NOMO-1 treated with DMSO at 0.1 percent for 48 hours (cell line): ENCODE measurements at regions not wholly inside any gene's neighbourhood (a gene's known extent, or its start where the extent isn't known, plus 50 kb on each side); places are given as distances from the start of the nearest gene placed in this dataset.

Source experiments
- DNase-seq: peaks from one replicate; lab custom pipeline; 2025; ENCODE audit not compliant: unreplicated experiment; lab: John Stamatoyannopoulos, UW

DNA sequence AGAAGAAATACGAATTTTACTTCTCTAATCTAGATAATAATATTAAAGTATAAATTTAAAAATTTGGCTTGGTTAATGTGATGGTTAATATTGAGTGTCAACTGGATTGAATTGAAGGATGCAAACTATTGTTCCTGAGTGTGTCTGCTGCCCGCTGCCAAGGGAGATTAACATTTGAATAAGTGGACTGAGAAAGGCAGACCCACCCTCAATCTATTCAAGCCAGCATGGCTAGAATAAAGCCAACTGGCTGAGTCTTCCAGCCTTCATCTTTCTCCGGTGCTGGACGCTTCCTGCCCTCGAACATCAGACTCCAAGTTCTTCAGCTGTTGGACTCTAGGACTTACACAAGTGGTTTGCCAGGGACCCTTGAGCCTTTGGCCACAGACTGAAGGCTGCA lies 152.7 kb downstream of the TBXT start:
- no peak for DNase-seq

DNA sequence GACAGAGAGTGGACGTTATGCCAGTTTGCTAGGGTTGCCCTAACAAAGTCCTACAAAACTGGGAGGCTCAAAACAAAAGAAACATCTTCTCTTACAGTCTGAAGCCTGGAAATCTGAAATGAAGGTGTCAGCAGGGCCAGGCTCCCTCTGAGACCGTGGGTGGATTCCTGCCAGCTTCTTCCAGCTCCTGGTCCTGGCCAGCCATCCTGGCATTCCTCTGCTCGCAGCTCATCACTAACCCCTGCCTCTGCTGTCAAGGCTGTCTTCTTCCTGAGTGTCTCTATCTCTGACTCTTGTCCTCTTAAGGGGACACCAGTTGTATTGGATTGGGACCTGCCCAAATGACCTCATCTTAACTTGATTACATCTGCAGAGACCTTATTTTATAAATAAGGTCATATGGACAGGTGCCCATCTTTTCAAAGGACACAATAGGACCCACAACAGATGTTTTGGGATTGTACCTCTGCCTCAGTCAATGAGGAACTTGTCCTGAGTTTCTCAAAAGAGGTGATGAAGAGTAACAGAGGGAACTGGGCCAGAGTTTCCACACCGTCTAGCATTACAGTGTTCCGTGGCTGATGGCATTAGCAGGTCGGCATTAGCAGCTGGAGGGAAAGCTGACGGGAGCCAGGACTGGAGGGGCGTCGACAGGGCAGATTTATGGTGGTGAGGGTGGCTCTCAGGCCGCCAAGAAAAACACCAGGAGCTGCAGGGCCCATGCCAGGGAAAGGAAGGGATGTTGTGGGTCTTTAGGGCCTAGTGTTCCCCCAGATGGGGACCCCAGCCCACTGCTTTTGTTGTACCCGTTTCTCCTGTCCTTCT lies 157.3 kb downstream of the TBXT start:
- no peak for DNase-seq

DNA sequence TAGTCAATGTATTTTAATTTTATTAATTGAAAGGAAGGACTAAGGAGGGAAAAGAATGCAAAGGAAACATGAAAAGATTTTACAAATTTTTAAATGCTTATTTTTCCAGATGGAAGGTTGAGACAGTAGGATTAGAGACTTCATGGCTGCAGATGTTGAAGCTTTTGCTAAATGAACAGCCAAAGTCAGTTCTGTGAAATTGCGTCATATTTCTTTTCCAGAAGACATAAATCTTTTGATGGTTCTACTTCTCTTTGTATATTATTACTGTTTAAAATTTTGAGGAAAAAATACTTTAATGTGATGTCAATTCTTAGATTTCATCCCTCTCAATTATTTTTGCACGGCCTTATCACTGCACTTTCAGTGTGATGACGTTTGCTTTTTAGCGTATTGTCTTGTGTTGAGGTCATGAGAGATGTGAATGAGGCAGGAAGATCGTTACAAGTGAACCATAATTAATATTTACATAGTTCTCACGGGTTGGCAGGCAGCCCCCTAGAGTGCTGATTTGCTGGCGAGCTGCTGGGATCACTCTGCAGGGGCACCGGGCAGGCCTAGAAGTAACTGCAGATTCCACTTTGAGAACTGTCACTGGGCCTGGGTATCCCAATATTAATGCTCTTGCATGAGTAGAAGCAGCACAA lies 158.1 kb downstream of the TBXT start:
- no peak for DNase-seq

DNA sequence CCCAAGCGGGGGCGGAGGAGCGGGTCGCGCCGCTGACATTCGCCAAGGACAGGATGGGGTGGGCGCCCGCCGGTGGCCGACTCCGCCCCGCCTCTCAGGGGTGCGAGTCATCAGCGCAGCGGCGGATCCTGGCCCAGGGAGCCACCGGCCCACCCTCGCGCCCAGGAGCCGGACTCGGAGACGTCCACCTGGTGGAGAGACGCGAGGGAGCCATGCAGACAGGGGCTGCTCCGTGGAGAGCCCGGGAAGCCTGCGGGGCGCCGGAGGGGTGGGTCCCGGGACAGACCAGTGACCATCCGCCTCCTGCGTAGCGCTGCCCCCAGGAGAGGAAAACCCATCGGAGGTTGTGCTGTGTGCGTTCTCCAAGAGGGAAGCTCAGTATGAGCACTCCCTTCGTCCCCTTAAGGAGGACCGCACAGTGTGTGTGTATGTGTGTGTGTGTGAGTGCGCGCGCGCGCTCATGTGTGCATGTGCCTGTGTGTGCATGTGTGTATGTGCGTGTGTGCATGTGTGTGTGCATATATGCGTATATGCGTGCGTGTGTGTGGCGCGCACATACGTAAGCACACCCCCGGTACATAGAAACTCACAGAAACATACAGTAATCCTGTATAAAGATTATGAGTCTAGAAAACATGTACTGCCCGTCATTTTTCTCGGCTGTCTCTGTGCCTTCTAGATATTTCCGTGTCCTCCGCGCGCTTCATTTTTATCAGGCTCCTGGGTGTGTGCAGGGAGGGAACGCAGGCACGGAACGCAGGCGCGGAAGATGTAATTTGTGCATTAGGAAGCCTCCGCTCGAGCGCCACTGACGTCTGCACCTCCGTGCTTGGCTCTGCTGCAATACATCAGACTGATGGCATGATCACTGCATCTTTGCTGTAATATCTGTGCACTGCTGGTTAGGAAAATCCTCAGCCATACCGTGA lies 158.9 kb downstream of the TBXT start:
- DNase-seq: no peak

DNA sequence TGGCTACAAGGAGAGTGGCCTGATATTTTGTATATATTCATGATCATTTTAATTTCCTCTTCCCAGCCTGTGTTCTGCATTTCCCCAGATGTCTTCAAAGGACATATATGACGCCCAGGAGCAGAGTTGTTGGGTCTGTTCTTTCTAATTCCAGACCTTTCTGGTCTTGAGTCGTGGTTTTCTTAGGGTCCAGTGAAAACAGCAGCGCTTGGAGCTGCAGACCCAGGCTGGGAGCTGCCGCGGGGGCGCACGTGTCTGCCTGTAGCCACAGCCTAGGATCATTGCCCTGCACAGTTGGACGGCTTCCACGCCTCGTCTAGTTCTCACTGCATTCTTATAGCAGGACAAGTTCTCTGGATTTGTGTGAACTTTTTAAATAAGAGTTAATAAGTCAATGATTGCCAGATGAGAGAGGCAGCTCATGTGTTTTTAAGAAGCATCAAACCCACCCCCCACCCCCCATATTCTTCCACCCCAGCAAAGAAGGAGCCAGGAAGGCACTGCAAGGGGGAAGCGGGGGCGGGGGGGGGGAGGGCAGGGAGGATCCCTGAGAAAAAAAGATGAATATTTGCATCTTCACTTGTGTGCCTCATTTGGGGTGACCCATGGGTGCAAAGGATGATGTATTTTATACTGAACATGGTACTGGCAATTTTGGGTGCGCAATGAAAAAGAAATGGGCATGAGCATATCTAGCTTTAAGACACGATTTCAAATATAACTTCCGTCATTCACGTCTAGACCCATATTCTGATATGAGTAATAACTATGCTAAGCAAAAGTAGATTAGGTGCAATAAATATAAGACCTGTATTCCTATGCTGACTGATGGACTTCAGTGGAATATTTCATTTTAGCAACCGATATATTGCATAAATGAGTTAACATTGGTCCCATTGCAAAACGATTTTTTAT lies 160.0 kb downstream of the TBXT start:
- DNase-seq: no peak

DNA sequence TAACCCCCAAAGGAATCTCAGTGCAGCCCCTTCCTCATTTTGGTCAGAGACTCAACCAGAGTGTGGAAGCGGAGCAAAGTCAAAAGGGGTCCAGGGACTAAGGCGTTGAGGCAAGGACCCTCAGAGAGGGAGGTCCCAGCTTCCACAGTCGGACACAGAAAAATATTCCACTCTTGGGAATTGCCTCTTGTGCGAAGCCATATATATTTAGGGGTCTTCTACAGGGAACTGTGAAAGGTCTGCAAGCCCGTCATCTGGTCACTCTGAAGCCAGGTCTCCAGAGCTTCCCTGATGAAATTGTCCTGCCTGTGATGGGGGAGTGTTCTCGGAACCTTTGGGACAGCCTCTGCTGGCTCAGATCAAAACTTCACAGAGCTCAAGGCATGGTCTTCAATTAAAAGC lies 160.8 kb downstream of the TBXT start:
- no peak for DNase-seq

DNA sequence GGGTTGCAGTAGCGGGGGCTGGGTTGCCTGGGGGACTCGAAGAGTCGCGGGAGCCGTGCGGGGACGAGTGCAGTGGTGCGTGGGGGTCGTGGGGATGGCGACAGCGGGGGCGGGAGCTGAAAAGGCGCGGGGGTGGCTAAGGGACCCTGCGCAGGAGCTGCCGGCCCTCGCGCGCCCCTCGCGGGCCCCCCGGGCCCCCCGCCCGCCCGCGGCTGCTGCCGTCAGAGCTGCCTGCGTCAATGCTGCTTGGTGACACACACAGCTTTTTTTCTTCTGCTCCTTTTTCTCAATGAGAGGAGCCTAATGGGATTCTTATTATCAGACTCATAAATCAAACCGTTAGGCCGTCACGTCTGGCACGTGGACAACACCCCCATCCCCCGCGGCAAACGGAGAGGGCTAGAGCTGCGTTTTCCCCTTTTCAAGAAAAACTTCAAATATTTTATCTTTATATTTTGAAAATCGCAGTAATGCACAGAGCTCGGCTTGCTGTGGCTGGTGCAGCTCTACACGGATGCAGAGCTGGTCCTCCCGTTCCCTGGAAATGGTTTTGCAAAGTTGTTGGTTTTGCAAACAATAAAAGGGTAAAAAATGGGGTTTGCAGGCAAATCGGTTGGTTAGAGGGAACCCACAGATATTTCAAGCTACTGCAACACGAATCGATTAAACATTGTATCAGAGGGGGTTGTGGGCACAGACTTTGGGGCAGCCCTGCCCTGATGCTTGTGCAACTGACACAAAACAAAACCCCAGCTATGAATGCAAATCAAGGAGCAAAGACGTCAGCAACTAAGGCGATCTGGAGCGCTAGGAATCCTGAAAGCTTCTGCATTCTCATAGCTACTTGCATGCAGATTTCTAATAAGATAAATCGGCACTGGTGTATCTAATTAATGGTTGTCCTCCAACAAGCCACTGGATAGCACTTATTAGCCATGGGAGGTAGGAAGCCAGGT lies 161.4 kb downstream of the TBXT start:
- DNase-seq: no peak

DNA sequence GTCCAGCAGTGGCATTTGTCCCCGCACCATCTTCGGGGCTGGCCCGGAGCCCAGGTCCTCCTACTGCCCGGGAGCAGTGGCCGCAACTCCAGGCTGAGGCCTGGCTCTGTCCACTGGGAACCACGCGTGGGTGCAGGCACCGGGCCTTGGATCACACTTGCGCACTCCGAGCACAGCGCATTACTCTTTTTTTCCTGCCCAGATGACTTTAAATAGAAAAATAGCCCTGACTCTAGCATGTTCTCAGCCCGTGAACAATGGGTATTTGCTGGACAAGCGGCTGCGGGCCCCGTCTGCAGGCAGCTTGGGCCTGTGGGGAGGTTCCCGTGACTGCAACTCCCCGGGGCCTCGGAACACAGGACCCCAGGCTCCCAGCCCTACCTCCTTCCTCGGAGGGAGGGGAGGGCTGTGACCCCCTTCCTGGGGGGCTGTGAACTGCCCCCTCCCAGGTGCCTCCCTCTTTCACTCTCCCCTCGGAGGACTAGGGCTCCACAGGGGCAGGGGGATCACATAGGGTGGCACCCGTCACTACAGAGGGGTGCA lies 162.2 kb downstream of the TBXT start:
- DNase-seq: no peak

DNA sequence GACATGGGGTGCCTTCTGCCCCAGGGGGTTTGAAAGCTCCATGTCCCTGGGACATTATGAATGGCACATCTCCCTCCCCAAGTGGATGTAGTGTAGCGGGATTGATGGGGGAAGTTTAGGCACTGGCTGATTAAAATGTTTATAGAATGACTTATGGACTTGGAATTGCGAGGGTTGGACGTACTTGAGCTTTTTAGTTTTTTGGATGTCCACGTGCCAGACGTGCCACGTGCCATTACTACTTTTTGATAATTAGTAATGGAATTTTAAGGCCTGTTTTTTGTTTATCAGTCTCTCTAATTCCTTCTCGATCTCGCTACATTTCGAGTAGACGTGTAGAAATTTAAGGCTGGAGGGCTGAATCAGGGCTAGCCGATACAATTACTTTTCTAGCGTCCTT lies 162.8 kb downstream of the TBXT start:
- no peak for DNase-seq

DNA sequence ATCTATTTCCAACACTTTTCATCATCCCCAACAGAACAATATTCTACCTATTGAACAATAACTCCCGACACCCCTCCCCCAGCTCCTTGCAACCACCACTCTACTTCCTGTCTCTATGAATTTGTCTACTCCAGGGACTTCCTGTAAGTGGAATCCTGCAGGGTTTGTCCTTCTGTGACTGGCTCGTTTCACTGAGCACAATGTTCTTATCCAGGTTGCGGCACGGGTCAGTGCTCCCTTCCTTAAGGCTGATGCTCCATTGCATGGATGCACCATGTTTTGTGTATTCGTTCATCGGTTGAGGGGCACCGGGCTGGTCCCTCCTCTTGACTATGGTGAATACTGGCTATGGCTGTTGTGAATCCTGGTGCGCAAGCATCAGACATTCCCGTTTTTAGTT lies 163.2 kb downstream of the TBXT start:
- DNase-seq: no peak

DNA sequence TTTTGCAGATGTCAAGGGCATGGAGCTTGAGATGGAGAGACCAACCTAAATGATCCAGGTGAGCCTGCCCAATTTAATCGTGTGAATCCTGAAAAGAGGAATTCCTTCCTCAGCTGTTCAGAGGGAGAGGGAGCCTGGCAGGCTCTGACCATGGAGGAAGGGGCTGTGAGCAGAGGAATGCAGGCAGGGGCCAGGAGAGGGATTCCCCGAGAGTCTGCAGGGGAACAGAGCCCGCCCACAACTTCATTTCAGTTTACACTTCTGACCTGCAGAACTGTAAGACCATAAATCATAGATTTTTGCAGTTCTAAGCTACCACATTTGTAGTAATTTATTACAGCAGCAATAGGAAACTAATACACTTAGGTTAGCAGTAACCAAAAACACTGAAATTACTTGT lies 164.1 kb downstream of the TBXT start:
- DNase-seq: no peak

DNA sequence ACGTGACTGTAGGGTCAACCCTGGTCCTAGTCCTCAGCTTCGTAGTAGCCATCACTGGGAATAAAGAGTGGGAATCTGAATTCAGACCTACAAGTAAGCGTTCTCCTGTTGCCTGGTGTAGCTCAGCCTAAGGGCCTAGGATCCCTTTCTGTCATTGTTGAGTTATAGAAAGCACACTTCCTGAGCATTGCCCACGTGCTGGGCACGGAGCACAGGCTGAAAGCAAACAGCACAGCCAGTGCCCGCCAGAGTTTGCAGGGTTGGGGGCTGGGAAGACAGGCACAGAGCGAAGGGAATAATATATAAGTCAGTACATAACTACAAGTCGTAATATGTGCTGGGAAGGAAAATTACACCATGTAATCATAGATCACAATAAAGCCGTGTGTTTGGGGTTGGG lies 166.3 kb downstream of the TBXT start:
- no peak for DNase-seq

DNA sequence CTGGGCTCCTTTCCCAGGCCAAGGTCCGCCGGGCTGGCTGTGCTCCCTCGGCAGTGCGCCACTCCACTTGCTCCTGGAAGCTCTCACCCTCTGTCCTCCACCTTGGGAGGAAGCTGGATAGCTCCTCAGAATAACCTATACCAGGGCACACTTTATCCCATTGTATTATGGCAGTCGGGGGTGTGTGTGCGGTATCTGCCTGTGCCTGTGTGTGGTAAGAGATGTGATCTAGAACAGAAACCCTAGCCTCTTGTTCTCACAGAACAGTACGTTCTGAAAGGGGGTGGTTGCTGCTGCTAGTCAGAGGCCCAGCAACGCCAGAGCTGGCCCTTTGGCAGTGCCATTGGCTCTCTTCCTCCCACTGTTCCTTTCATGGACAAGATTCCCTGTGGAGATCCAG lies 168.4 kb downstream of the TBXT start:
- DNase-seq: no peak

DNA sequence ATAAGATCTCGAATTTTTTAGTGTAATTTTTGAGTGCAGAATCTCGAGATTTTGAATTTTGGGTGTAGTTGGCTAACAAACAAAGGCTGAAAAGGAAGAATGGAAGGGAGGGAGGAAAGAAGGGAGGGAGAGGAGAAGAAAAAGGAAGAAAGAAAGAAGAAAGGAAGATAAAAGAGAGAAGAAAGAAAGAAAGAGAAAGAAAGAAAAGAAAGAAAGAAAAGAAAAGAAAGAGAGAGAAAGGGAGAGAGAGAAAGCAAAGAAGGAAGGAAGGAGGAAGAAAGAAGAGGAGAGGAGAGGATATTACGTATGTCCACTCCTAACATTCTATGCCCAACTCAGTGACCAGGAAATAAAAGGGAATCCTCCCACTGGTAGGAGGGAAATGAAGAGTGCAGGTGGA lies 169.6 kb downstream of the TBXT start:
- DNase-seq: no peak

DNA sequence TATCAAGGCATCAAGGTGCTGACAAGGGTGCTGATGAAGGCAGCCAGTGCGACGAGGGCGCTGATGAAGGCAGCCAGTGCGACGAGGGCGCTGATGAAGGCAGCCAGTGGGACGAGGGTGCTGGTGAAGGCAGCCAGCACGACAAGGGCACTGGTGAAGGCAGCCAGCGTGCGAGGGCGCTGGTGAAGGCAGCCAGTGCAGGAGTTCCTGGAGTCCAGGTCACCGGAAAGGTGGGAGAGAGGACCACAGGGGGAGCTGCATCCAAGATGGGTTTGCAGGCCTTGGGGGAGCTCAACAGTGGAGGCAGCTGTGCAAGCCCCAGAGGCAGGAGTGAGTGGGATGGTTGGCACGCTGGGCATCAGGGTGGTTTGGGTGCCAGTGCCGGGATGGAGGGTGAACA lies 176.3 kb downstream of the TBXT start:
- DNase-seq: no peak

DNA sequence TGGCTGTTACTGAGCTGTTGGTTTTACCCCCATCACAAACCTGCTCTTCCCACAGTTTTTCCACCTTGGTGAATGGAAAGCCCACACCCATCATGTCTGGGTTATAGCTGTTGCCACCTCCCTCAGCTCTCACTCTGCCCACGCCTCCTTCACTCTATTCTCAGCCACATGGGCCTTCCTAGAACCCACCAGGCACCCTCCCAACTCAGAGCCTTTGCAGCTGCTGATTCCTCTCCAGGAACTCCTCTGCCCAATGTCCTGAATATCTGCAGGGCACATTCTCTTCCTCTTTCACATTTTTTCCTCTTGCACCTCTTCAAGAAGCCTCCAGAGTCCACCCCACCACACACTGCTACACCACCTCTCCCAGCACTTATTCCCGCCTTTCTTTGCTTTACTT lies 177.4 kb downstream of the TBXT start:
- DNase-seq: no peak

DNA sequence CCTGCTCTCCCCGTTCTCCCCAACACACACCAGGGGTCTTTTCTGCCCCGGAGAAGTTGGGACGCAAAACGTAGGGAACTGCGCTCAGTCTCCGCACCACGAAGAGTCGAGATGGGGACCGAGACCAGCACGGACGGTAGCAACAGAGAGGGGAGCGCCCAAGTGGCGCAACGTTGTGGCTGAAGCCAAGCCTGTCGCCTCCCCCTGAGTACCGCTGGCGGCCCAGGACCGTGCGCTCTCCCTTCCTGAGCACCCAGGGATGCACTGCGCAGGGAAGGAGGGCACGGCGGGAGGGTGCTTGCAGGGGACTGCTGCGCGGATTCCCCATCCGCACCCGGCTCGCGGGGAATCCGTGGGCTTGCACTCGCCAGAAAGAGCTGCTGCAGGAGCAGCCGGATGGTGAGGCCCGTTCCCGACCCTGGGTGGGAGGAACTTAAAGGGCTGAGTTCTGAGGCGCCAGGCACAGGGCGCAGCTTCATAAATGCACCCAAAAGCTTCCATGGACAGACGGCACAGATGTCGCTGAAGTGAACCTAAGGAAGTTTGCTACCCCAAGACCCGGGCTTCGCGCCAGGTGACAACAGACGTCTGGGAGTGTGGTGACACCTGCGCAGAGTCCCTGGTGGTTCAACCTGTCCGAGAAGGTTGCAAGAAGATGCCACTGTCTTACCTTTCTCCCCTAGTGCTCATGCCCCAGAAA lies 178.7 kb downstream of the TBXT start:
- no peak for DNase-seq

DNA sequence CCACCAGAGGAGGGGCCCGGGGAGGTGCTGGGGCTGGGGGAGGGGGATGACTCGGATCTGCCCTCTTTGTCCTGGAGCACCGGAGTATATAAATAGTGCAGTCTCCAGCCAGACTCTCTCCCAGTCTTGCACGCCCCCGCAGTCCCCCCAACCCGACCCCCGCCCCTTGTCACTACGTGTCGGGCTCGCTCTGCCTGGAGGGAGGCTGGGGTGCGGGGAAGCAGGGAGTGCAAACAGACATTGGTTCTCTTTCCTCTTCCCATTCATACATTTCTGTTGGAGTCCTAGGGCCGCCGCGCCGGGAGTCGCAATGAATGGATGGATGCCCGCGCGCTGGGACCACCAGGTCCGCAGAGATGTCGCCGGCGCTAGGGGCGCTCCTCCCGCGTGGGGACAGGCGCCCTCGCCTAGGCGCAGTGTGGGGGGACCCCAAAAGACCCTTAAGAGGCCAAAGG lies 179.3 kb downstream of the TBXT start:
- DNase-seq: no peak
